ENCODE measurements at regions not wholly inside any gene's neighbourhood (a gene's known extent, or its start where the extent isn't known, plus 50 kb on each side); places are given as distances from the start of the nearest gene placed in this dataset.

GRCh38 chr6:156334966-156335365 lies 442.2 kb upstream of the ARID1B start:
- no peak for DNase-seq (ENCODE audit: low read depth in 1 of 2, low spot score in 1 of 2)
- Histone ChIP-seq H3K27me3 (no peaks in the 10 kb centered on the region), H3K36me3 (no peaks in the 10 kb centered on the region), H3K4me1 (ENCODE audit: low read depth) (no peaks in the 10 kb centered on the region), H3K9me3 (ENCODE audit: low read depth) (no peaks in the 10 kb centered on the region), H3K4me3 (no peak overlapping the region), H3K27ac (no peak overlapping the region)
- TF ChIP-seq CTCF (IDR thresholded peaks at IDR 0.05; ENCODE audit: low read depth, low read length): no peak

- no peak for TF ChIP-seq CTCF (IDR thresholded peaks at IDR 0.05; ENCODE audit: low read depth, low read length)
Observed at GRCh38 chr6:156319707-156320106, 457.5 kb upstream of the ARID1B start.

GRCh38 chr6:156316583-156317125 lies 460.5 kb upstream of the ARID1B start:
- no peaks in the 10 kb centered on the region for H3K27me3 ChIP-seq
- H3K4me3 ChIP-seq: no peak overlapping the region
- TF ChIP-seq CTCF (IDR thresholded peaks at IDR 0.05; ENCODE audit: low read depth, low read length): no peak
- no peak overlapping the region for H3K27ac ChIP-seq
- no peaks in the 10 kb centered on the region for H3K9me3 ChIP-seq (ENCODE audit: low read depth)
- no peaks in the 10 kb centered on the region for H3K4me1 ChIP-seq (ENCODE audit: low read depth)
- no peak for DNase-seq (ENCODE audit: low read depth in 1 of 2, low spot score in 1 of 2)
- H3K36me3 ChIP-seq: no peaks in the 10 kb centered on the region

More at GRCh38 chr6:156319707-156320106, 457.5 kb upstream of the ARID1B start:
- Histone ChIP-seq H3K27ac (no peak overlapping the region), H3K27me3 (no peaks in the 10 kb centered on the region), H3K4me3 (no peak overlapping the region), H3K4me1 (ENCODE audit: low read depth) (no peaks in the 10 kb centered on the region), H3K36me3 (no peaks in the 10 kb centered on the region), H3K9me3 (ENCODE audit: low read depth) (no peaks in the 10 kb centered on the region)
- no peak for DNase-seq (ENCODE audit: low read depth in 1 of 2, low spot score in 1 of 2)

GRCh38 chr6:156315146-156315545 lies 462.0 kb upstream of the ARID1B start:
- H3K9me3 ChIP-seq (ENCODE audit: low read depth): no peaks in the 10 kb centered on the region
- no peaks in the 10 kb centered on the region for H3K27me3 ChIP-seq
- H3K36me3 ChIP-seq: no peaks in the 10 kb centered on the region
- no peak overlapping the region for H3K4me3 ChIP-seq
- DNase-seq (ENCODE audit: low read depth in 1 of 2, low spot score in 1 of 2): no peak
- TF ChIP-seq CTCF (IDR thresholded peaks at IDR 0.05; ENCODE audit: low read depth, low read length): no peak
- H3K27ac ChIP-seq: no peak overlapping the region
- no peaks in the 10 kb centered on the region for H3K4me1 ChIP-seq (ENCODE audit: low read depth)

- Histone ChIP-seq H3K4me3 (no peak overlapping the region), H3K27me3 (no peaks in the 10 kb centered on the region), H3K9me3 (ENCODE audit: low read depth) (no peaks in the 10 kb centered on the region), H3K4me1 (ENCODE audit: low read depth) (no peaks in the 10 kb centered on the region), H3K36me3 (no peaks in the 10 kb centered on the region), H3K27ac (no peak overlapping the region)
- TF ChIP-seq CTCF (IDR thresholded peaks at IDR 0.05; ENCODE audit: low read depth, low read length): no peak
- DNase-seq (ENCODE audit: low read depth in 1 of 2, low spot score in 1 of 2): no peak
Observed at GRCh38 chr6:156313037-156313436, 464.1 kb upstream of the ARID1B start.

- TF ChIP-seq CTCF (IDR thresholded peaks at IDR 0.05; ENCODE audit: low read depth, low read length): no peak
- H3K36me3 ChIP-seq: no peaks in the 10 kb centered on the region
- no peaks in the 10 kb centered on the region for H3K27me3 ChIP-seq
- no peak overlapping the region for H3K4me3 ChIP-seq
- H3K27ac ChIP-seq: no peak overlapping the region
- DNase-seq (ENCODE audit: low read depth in 1 of 2, low spot score in 1 of 2): no peak
- H3K4me1 ChIP-seq (ENCODE audit: low read depth): no peaks in the 10 kb centered on the region
- no peaks in the 10 kb centered on the region for H3K9me3 ChIP-seq (ENCODE audit: low read depth)
Observed at GRCh38 chr6:156311291-156311690, 465.9 kb upstream of the ARID1B start.
